ENCODE measurements at regions not wholly inside any gene's neighbourhood (a gene's known extent, or its start where the extent isn't known, plus 50 kb on each side); places are given as distances from the start of the nearest gene placed in this dataset.
A peak's percentile ranks its signal among the peaks of the same experiment; 100 is the strongest.

- TF ChIP-seq ZNF687 (CRISPR knock-in tag; IDR thresholded peaks at IDR 0.05) (peak; percentile 78), HNRNPL (IDR thresholded peaks at IDR 0.05; ENCODE audit: low read depth, low read length) (no peak), ZNF781 (CRISPR knock-in tag; IDR thresholded peaks at IDR 0.05; ENCODE audit: borderline replicate concordance, not compliant biosample characterization) (no peak), PBX2 (CRISPR knock-in tag; IDR thresholded peaks at IDR 0.05) (no peak), ZNF225 (CRISPR knock-in tag; IDR thresholded peaks at IDR 0.05) (no peak), MLXIP (CRISPR knock-in tag; IDR thresholded peaks at IDR 0.05; ENCODE audit: borderline replicate concordance) (no peak), HNF1B (CRISPR knock-in tag; IDR thresholded peaks at IDR 0.05) (peak; percentile 76), SIN3A (IDR thresholded peaks at IDR 0.05; ENCODE audit: borderline replicate concordance, low read depth, low read length) (peak; percentile 44; the same call in 1 of the 2 replicates), TFAP4 (IDR thresholded peaks at IDR 0.05; ENCODE audit: borderline replicate concordance, low read depth) (no peak; the same call in 1 of the 2 replicates), CENPBD1 (CRISPR knock-in tag; IDR thresholded peaks at IDR 0.05; ENCODE audit: borderline replicate concordance, low read depth) (no peak), BHLHE40 (IDR thresholded peaks at IDR 0.05; ENCODE audit: low read length) (no peak), SP2 (CRISPR knock-in tag; IDR thresholded peaks at IDR 0.05) (no peak), ZNF138 (CRISPR knock-in tag; IDR thresholded peaks at IDR 0.05; ENCODE audit: low read depth) (no peak), HOXD1 (CRISPR knock-in tag; IDR thresholded peaks at IDR 0.05) (no peak), RFXANK (CRISPR knock-in tag; IDR thresholded peaks at IDR 0.05) (no peak), ISX (CRISPR knock-in tag; conservative IDR thresholded peaks at IDR 0.05) (no peak), ZBTB1 (CRISPR knock-in tag; IDR thresholded peaks at IDR 0.05; ENCODE audit: borderline replicate concordance) (no peak), ZNF557 (CRISPR knock-in tag; IDR thresholded peaks at IDR 0.05) (no peak)
Observed at GRCh38 chr5:126370796-126371718, 52.2 kb upstream of the GRAMD2B start (continued).

Measured in HepG2 (cell line).